Colonic mucosa (tissue), 4 donors: ENCODE measurements at regions not wholly inside any gene's neighbourhood (a gene's known extent, or its start where the extent isn't known, plus 50 kb on each side); places are given as distances from the start of the nearest gene placed in this dataset.

Experiments used
- DNase-seq: peaks from one replicate; pipeline ENCODE4 v3.0.0-alpha.2; 2020
- H3K27ac ChIP-seq: fragments of 200-600 bp; one replicate; pipeline ENCODE4 v1.8.0; 2021
- H3K27me3 ChIP-seq: fragments of 200-600 bp; one replicate; pipeline ENCODE4 v1.8.0; 2021
- H3K36me3 ChIP-seq: fragments of 200-600 bp; one replicate; pipeline ENCODE4 v1.8.0; 2021
- H3K4me1 ChIP-seq: fragments of 200-600 bp; one replicate; pipeline ENCODE4 v1.8.0; 2021; ENCODE audit warnings: mild to moderate bottlenecking
- H3K4me3 ChIP-seq: fragments of 200-600 bp; one replicate; pipeline ENCODE4 v1.8.0; 2021
- H3K9ac ChIP-seq, 2 donors: one replicate each; pipeline ENCODE4 v1.7.0; 2013; ENCODE audit warnings: control low read depth in 2 of 2, low read depth in 2 of 2, low read length in 2 of 2
- H3K9me3 ChIP-seq: fragments of 200-600 bp; one replicate; pipeline ENCODE4 v1.8.0; 2021
- CTCF ChIP-seq: fragments of 200-600 bp; IDR thresholded peaks from one replicate; pipeline ENCODE4 v1.8.0; 2022; ENCODE audit warnings: antibody characterized with exemption, mild to moderate bottlenecking
- intact Hi-C: fragments of 100-400 bp; cut with DNase I; formaldehyde crosslinking; loops from one replicate; pipeline ENCODE4 v1.14.1; 2022
- donor health status: healthy.
- donor health status: DM: no; HTN: no; CAD: no.
- donor health status: DM: no; HTN: no; CAD: no.

- no peak for DNase-seq
- H3K27me3 ChIP-seq = no peaks in the 10 kb centered on the region
Measured at GRCh38 chr1:29804181-29804899, 568.0 kb downstream of the PTPRU start.

GRCh38 chr1:29803486-29803885, 567.2 kb downstream of the PTPRU start:
- no peaks in the 10 kb centered on the region for H3K36me3 ChIP-seq
- no peaks in the 10 kb centered on the region for H3K9me3 ChIP-seq
- H3K27me3 ChIP-seq = no peaks in the 10 kb centered on the region
- no peaks in the 10 kb centered on the region for H3K4me1 ChIP-seq
- intact Hi-C loops = no loop called here
- TF ChIP-seq CTCF = no peak
- DNase-seq = no peak
- no peak overlapping the region for H3K27ac ChIP-seq
- H3K9ac ChIP-seq = no peak overlapping the region
- no peak overlapping the region for H3K4me3 ChIP-seq

More at GRCh38 chr1:29804181-29804899, 568.0 kb downstream of the PTPRU start:
- intact Hi-C loops = no loop called here
- no peaks in the 10 kb centered on the region for H3K36me3 ChIP-seq
- TF ChIP-seq CTCF = no peak
- no peaks in the 10 kb centered on the region for H3K9me3 ChIP-seq
- no peak overlapping the region for H3K9ac ChIP-seq
- H3K4me1 ChIP-seq = no peaks in the 10 kb centered on the region
- H3K27ac ChIP-seq = no peak overlapping the region
- H3K4me3 ChIP-seq = no peak overlapping the region

GRCh38 chr1:29802181-29803068, 566.1 kb downstream of the PTPRU start:
- Histone ChIP-seq H3K36me3 (no peaks in the 10 kb centered on the region), H3K27ac (no peak overlapping the region), H3K9me3 (no peaks in the 10 kb centered on the region), H3K27me3 (no peaks in the 10 kb centered on the region), H3K9ac (no peak overlapping the region), H3K4me1 (no peaks in the 10 kb centered on the region), H3K4me3 (no peak overlapping the region)
- no peak for TF ChIP-seq CTCF
- intact Hi-C loops = no loop called here
- no peak for DNase-seq

GRCh38 chr1:29801561-29801973, 565.2 kb downstream of the PTPRU start:
- Histone ChIP-seq H3K9me3 (no peaks in the 10 kb centered on the region), H3K27ac (no peak overlapping the region), H3K4me1 (no peaks in the 10 kb centered on the region), H3K4me3 (no peak overlapping the region), H3K27me3 (no peaks in the 10 kb centered on the region), H3K9ac (no peak overlapping the region), H3K36me3 (no peaks in the 10 kb centered on the region)
- intact Hi-C loops = no loop called here
- TF ChIP-seq CTCF = no peak
- DNase-seq = no peak

GRCh38 chr1:29801003-29801402, 564.7 kb downstream of the PTPRU start:
- DNase-seq = no peak
- TF ChIP-seq CTCF = no peak
- Histone ChIP-seq H3K9me3 (no peaks in the 10 kb centered on the region), H3K9ac (no peak overlapping the region), H3K27me3 (no peaks in the 10 kb centered on the region), H3K36me3 (no peaks in the 10 kb centered on the region), H3K27ac (no peak overlapping the region), H3K4me1 (no peaks in the 10 kb centered on the region), H3K4me3 (no peak overlapping the region)
- intact Hi-C loops = no loop called here
